WTC11 (cell line): ENCODE measurements at regions not wholly inside any gene's neighbourhood (a gene's known extent, or its start where the extent isn't known, plus 50 kb on each side); places are given as distances from the start of the nearest gene placed in this dataset.

Experiments
- CTCF ChIP-seq: fragments of 200-600 bp; IDR thresholded peaks from 2 replicates; pipeline ENCODE4 v1.8.0; 2022; ENCODE audit warnings: antibody characterized with exemption
- JUN ChIP-seq: sonication (generic); formaldehyde crosslinking; IDR thresholded peaks from 2 replicates; pipeline ENCODE4 v1.8.0; 2023; ENCODE audit warnings: mild to moderate bottlenecking, missing genetic modification reagents
- KAT7 ChIP-seq: sonication (generic); formaldehyde crosslinking; IDR thresholded peaks from 2 replicates; pipeline ENCODE4 v1.8.1; 2023; ENCODE audit warnings: missing genetic modification reagents, mild to moderate bottlenecking, borderline replicate concordance
- RELA ChIP-seq: sonication (generic); formaldehyde crosslinking; IDR thresholded peaks from 2 replicates; pipeline ENCODE4 v1.8.1; 2022; ENCODE audit warnings: missing genetic modification reagents, mild to moderate bottlenecking, borderline replicate concordance
- TEAD1 ChIP-seq: sonication (generic); formaldehyde crosslinking; IDR thresholded peaks from 2 replicates; pipeline ENCODE4 v1.8.0; 2022; ENCODE audit warnings: mild to moderate bottlenecking, missing genetic modification reagents
- TF ChIP-seq, protein P1 (sequence below): sonication (generic); formaldehyde crosslinking; IDR thresholded peaks from 2 replicates; pipeline ENCODE4 v1.8.1; 2023; ENCODE audit warnings: mild to moderate bottlenecking, moderate library complexity, missing genetic modification reagents

DNA sequence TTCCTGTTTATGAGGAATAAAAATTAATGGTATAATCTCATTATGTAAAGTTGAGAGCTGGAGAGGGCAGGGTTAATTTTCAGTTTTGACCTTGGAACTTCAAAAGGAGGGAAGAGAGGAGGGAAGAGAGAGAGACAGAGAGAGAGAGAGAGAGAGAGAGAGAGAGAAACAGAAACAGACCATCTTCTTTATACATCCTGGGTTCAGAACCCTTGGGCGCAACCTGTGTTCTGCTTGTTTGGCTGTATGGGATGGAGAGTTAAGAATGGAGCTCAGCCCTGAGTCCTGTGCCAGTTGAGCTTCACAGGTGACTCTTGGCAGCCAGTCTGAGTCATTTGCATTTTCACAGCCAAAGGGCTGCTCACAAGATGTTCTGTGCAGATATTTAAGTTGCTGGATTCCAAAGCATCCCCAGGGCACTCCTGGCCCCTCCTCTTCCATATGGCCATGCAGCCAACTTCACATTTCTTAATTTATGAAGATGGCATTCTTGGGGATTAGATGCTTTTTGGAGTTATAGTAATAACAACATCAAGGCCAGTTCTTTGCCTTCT lies 143.5 kb downstream of the CARTPT start:
- TF ChIP-seq CTCF: no peak
- no peak for TF ChIP-seq KAT7 (CRISPR knock-in tag)
- TF ChIP-seq, protein P1, sequence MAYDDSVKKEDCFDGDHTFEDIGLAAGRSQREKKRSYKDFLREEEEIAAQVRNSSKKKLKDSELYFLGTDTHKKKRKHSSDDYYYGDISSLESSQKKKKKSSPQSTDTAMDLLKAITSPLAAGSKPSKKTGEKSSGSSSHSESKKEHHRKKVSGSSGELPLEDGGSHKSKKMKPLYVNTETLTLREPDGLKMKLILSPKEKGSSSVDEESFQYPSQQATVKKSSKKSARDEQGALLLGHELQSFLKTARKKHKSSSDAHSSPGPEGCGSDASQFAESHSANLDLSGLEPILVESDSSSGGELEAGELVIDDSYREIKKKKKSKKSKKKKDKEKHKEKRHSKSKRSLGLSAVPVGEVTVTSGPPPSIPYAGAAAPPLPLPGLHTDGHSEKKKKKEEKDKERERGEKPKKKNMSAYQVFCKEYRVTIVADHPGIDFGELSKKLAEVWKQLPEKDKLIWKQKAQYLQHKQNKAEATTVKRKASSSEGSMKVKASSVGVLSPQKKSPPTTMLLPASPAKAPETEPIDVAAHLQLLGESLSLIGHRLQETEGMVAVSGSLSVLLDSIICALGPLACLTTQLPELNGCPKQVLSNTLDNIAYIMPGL (CRISPR knock-in tag): no peak
- no peak for TF ChIP-seq RELA (CRISPR knock-in tag)
- TF ChIP-seq TEAD1 (CRISPR knock-in tag): no peak
- TF ChIP-seq JUN (CRISPR knock-in tag): no peak
